ENCODE measurements at regions not wholly inside any gene's neighbourhood (a gene's known extent, or its start where the extent isn't known, plus 50 kb on each side); places are given as distances from the start of the nearest gene placed in this dataset.
"Not testable (repeated sequence)": the region's sequence is repeated elsewhere in the genome, so short reads cannot be mapped to it uniquely, and the experiment has no call there.

- not testable (repeated sequence) for TF ChIP-seq SP1 (IDR thresholded peaks at IDR 0.05); FOXA1 (IDR thresholded peaks at IDR 0.05); FOXK2 (IDR thresholded peaks at IDR 0.05); PKNOX1 (IDR thresholded peaks at IDR 0.05); TARDBP (IDR thresholded peaks at IDR 0.05); LEF1 (IDR thresholded peaks at IDR 0.05; ENCODE audit: borderline replicate concordance)
Observed at GRCh38 chr1:120945122-120945521, 55.6 kb downstream of the PPIAL4A start.

Data from HEK293T (cell line).